ENCODE measurements at regions not wholly inside any gene's neighbourhood (a gene's known extent, or its start where the extent isn't known, plus 50 kb on each side); places are given as distances from the start of the nearest gene placed in this dataset.

DNA sequence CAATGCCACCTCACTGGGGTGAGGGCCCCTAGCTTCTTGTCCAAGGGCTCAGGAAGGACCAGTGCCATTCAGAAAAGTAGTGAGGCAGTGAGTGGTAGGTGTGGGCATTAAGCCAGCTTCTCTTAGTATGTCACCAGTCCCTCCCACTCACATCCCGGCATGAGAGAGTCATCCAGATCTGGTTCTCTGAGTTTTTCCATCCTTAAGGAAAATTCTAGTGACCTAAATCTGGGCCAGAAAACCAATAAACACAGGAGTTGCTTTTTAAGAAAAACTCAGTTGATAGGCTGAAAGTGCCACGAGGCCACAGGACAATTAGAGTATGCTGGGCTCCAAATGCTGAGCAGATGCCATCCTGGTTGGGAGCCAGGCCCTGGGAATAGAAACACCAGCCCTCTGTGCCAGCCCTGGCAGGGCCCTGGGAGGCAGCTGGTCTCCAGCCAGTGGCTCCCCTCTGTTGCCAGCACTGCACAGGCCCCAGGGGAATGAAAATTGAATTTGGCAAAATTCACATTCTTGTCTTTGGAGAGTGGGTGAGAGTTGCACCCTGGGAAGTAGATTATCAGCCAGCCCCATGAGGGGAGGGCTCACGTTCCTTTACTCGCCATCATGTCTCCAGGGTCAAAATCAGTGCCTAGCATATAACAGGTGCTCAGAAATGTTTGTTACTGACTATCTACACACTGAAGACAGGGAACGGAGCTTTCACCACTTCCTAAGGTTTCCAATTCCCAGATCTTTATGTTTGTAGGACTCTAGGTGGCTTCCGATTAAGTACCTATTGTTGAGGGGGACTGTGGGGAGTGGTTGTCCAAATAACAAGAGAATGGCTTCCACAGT lies 52.8 kb downstream of the FAM43A start:
- TF ChIP-seq, protein P1, sequence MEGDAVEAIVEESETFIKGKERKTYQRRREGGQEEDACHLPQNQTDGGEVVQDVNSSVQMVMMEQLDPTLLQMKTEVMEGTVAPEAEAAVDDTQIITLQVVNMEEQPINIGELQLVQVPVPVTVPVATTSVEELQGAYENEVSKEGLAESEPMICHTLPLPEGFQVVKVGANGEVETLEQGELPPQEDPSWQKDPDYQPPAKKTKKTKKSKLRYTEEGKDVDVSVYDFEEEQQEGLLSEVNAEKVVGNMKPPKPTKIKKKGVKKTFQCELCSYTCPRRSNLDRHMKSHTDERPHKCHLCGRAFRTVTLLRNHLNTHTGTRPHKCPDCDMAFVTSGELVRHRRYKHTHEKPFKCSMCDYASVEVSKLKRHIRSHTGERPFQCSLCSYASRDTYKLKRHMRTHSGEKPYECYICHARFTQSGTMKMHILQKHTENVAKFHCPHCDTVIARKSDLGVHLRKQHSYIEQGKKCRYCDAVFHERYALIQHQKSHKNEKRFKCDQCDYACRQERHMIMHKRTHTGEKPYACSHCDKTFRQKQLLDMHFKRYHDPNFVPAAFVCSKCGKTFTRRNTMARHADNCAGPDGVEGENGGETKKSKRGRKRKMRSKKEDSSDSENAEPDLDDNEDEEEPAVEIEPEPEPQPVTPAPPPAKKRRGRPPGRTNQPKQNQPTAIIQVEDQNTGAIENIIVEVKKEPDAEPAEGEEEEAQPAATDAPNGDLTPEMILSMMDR (IDR thresholded peaks at IDR 0.05; ENCODE audit: low read depth, low read length): no peak
- peak; percentile 14 for DNase-seq (ENCODE audit: extremely low read depth, low read depth)

DNA sequence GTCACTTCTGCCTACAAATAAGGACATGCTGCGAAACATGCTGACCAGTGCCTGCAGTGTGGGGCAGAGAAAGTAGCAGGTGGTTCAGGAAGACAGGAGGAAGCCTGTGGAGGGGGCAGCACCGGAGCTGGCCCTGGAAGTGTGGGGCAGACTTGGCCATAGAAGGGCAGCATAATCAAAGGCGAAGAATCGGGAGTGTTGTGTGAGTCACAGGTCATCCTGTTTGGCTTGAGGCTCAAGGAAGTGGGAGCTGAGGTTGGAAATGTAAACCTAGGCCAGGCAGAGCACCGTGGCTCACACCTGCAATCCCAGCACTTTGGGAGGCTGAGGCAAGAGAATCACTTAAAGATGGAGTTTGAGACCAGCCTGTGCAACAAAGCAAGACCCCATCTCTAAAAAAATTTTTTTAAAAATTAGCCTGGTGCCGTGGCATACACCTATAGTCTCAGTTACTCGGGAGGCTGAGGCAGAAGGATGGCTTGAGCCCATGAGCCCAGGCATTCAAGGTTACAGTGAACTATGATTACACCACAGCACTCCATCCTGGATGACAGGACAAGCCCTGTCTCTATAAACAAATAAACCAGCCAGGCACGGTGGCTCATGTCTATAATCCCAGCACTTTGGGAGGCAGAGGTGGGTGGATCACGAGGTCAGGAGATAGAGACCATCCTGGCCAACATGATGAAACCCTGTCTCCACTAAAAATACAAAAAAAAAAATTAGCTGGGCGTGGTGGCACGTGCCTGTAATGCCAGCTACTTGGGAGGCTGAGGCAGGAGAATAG lies 54.0 kb downstream of the FAM43A start:
- DNase-seq (ENCODE audit: extremely low read depth, low read depth): no peak
- TF ChIP-seq, protein P1 (IDR thresholded peaks at IDR 0.05; ENCODE audit: low read depth, low read length): no peak

DNA sequence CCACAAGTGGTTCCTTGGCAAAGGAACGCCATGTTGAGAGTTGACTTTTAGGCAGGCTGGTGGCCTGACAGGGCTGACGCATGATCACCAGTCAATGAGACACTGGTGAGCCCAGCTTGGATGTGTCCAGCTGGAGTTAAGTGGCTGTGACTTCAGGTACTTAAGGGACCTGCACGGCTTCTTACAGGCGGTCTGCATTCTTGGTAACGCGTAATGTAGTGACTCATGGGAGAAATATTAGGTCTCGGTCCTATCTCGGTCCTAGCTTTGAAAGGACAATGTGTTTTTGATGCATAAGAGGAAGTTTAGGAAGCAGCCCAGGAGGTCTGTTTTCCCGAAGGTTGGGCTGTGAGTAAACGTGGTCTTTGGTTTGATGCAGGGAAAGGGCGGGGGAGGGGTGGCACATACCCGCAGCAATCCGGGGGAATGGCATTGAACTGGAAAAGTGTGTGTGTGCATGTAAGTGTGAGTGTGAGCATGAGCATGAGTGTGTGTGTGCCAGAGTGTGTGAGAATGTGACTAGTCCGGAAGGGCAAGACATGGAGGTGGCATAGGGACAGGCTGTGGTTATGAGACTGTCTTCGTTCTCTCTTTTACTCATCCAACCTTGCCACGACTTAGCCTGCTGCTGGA lies 55.3 kb downstream of the FAM43A start:
- TF ChIP-seq, protein P1 (IDR thresholded peaks at IDR 0.05; ENCODE audit: low read depth, low read length): no peak
- DNase-seq (ENCODE audit: extremely low read depth, low read depth): no peak

DNA sequence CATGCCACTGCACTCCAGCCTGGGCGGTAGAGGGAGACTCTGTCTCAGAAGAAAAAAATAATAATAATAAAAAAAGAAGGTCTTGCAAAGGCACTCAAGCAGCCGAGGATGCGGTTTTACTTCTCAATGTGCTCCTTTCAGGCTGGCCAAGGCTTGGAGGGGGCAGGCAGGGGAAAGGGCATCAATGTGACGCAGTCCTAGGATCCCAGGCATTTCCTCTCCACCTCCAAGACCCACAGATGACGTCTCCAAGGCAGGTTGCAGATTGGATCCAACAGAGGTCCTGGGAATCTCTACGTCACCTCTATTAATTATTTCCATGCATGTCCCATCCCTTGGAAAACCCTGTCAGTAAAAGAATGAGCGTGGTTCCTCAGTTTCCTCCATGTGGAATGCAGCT lies 56.2 kb downstream of the FAM43A start:
- TF ChIP-seq, protein P1 (IDR thresholded peaks at IDR 0.05; ENCODE audit: low read depth, low read length): no peak

DNA sequence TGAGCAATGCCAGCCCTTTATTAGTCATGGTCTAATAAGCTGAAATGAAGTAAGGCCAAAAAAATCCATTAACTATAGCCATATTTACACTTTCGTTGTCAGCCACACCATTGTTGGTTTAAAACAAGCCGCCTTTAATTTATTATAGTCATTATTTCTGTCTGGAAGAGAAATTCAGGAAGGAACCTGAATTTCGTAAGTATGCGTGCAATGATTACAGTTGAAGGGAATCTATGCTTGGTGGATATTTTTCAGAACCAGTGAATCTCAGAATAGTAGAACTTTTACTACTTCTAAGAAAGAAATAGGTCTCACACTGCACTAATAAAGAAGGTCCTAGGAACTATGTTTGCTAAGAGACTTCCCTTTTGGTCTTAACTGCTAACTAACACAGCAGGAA lies 59.1 kb downstream of the FAM43A start:
- DNase-seq (ENCODE audit: extremely low read depth, low read depth): no peak
- TF ChIP-seq, protein P1 (IDR thresholded peaks at IDR 0.05; ENCODE audit: low read depth, low read length): no peak

More for the DNA sequence above, 56.2 kb downstream of the FAM43A start:
- DNase-seq (ENCODE audit: extremely low read depth, low read depth): no peak

DNA sequence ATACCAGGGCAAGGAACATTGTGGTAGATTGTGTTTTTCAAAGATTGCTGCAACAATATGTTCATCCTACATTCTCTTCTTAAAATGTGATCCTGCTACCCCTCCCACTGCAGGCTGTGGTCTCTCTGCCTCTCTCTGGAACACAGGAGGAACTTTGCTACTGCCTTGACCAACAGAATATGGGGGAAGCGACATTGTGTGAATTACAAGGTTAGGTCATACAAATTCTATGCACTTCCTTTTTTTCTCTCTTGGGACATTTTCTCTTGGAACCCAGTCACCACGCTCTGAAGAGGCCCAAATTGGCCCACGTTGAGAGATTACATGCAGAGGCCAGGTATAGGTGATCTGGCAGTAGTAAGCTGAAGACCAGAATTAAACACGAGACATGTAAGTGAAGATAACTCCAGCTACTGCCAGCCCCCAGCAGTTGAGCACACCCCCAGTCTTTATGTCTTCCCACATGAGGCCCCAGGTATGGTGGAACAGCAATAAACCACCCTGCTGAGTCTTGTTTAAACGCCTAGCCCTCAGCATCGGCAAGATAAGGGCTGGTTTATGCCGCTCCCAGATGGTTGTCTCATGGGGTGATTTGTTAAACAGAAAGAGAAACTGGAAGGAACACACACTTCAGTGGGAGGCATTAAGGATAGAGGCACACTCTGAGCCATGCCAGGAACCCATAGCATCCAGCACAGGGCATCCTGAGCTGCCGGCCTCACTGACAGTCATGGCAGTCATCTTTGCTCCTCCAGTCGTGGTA lies 59.9 kb downstream of the FAM43A start:
- DNase-seq (ENCODE audit: extremely low read depth, low read depth): no peak
- TF ChIP-seq, protein P1 (IDR thresholded peaks at IDR 0.05; ENCODE audit: low read depth, low read length): no peak

Data from AG09319 (cell line).